Astrocyte (in vitro differentiated cells and primary cell): ENCODE measurements at regions not wholly inside any gene's neighbourhood (a gene's known extent, or its start where the extent isn't known, plus 50 kb on each side); places are given as distances from the start of the nearest gene placed in this dataset.

Experiments
- DNase-seq: peaks from one replicate; pipeline ENCODE4 v3.0.0-alpha.2; 2010; ENCODE audit warnings: low read depth
- FAIRE-seq: peaks from 2 replicates; lab custom pipeline; 2011; peaks lifted over from hg19 to GRCh38; lab: Jason Lieb, UNC
- H2AFZ ChIP-seq: 2 replicates; pipeline ENCODE4 v1.6.0; 2012; ENCODE audit warnings: low read depth, low read length, inconsistent platforms
- H3K27ac ChIP-seq: 2 replicates; pipeline ENCODE4 v1.5.1; 2011; ENCODE audit warnings: low read depth, low read length, inconsistent platforms
- H3K27me3 ChIP-seq: 2 replicates; pipeline ENCODE4 v1.6.0; 2011; ENCODE audit warnings: low read length, inconsistent platforms; ENCODE audit not compliant: insufficient read depth
- H3K36me3 ChIP-seq: 2 replicates; pipeline ENCODE4 v1.5.1; 2011; ENCODE audit warnings: low read length, inconsistent platforms; ENCODE audit not compliant: insufficient read depth
- H3K4me1 ChIP-seq: 2 replicates; pipeline ENCODE4 v1.5.1; 2011; ENCODE audit warnings: low read length, inconsistent platforms; ENCODE audit not compliant: insufficient read depth
- H3K4me2 ChIP-seq: 2 replicates; pipeline ENCODE4 v1.6.0; 2012; ENCODE audit warnings: low read length, inconsistent platforms
- H3K4me3 ChIP-seq: 2 replicates; pipeline ENCODE4 v1.5.1; 2011; ENCODE audit warnings: low read depth, mild to moderate bottlenecking, low read length, inconsistent platforms; ENCODE audit not compliant: insufficient read depth
- H3K79me2 ChIP-seq: 2 replicates; pipeline ENCODE4 v1.6.0; 2012; ENCODE audit warnings: mild to moderate bottlenecking, low read length, inconsistent platforms; ENCODE audit not compliant: insufficient read depth
- H3K9ac ChIP-seq: 2 replicates; pipeline ENCODE4 v1.6.0; 2012; ENCODE audit warnings: mild to moderate bottlenecking, low read length, inconsistent platforms
- H3K9me3 ChIP-seq: 2 replicates; pipeline ENCODE4 v1.5.1; 2012; ENCODE audit warnings: low read depth, mild to moderate bottlenecking, low read length, inconsistent platforms; ENCODE audit not compliant: insufficient read depth
- H4K20me1 ChIP-seq: 2 replicates; pipeline ENCODE4 v1.6.0; 2012; ENCODE audit warnings: low read length, inconsistent platforms; ENCODE audit not compliant: insufficient read depth
- H3K27ac Mint-ChIP-seq: one replicate; pipeline ENCODE4 v1.8.0; 2021; ENCODE audit warnings: mild to moderate bottlenecking, mixed read lengths; ENCODE audit not compliant: unreplicated experiment
- H3K27me3 Mint-ChIP-seq: one replicate; pipeline ENCODE4 v1.8.0; 2021; ENCODE audit warnings: low read depth, mixed read lengths; ENCODE audit not compliant: unreplicated experiment
- H3K36me3 Mint-ChIP-seq: one replicate; pipeline ENCODE4 v1.8.0; 2021; ENCODE audit warnings: low read depth, mixed read lengths; ENCODE audit not compliant: unreplicated experiment
- H3K4me1 Mint-ChIP-seq: one replicate; pipeline ENCODE4 v1.8.0; 2021; ENCODE audit warnings: low read depth, mixed read lengths; ENCODE audit not compliant: unreplicated experiment
- H3K4me3 Mint-ChIP-seq: one replicate; pipeline ENCODE4 v1.8.0; 2021; ENCODE audit warnings: mild to moderate bottlenecking, moderate library complexity, mixed read lengths; ENCODE audit not compliant: unreplicated experiment
- H3K9me3 Mint-ChIP-seq: one replicate; pipeline ENCODE4 v1.8.0; 2021; ENCODE audit warnings: mild to moderate bottlenecking, mixed read lengths; ENCODE audit not compliant: unreplicated experiment
- CTCF ChIP-seq: IDR thresholded peaks from 2 replicates; pipeline ENCODE4 v1.5.1; 2011; ENCODE audit warnings: low read depth, mild to moderate bottlenecking, inconsistent platforms, low read length, moderate library complexity; ENCODE audit not compliant: insufficient read depth
- EZH2 ChIP-seq: IDR thresholded peaks from 2 replicates; pipeline ENCODE4 v1.6.1; 2012; ENCODE audit warnings: mild to moderate bottlenecking, low read length, inconsistent platforms; ENCODE audit not compliant: insufficient read depth

GRCh38 chr18:77766421-77766820, 516.8 kb downstream of the GALR1 start:
- Mint-ChIP-seq H3K9me3 (peaks cover 2% of the 10 kb centered on the region), H3K27ac (no peak overlapping the region), H3K27me3 (no peaks in the 10 kb centered on the region), H3K36me3 (no peaks in the 10 kb centered on the region), H3K4me1 (no peaks in the 10 kb centered on the region), H3K4me3 (no peak overlapping the region)
- Histone ChIP-seq H3K79me2 (no peaks in the 10 kb centered on the region), H3K27me3 (no peaks in the 10 kb centered on the region), H3K9ac (no peak overlapping the region), H3K4me3 (no peak overlapping the region), H3K4me2 (no peak overlapping the region), H3K36me3 (no peaks in the 10 kb centered on the region), H3K9me3 (peaks cover 5% of the 10 kb centered on the region), H4K20me1 (no peaks in the 10 kb centered on the region), H3K4me1 (no peaks in the 10 kb centered on the region), H2AFZ (no peak overlapping the region), H3K27ac (no peak overlapping the region)
- FAIRE-seq (no peak), DNase-seq (no peak)
- TF ChIP-seq EZH2 (no peak), CTCF (no peak)

- Histone ChIP-seq H3K79me2 (no peaks in the 10 kb centered on the region), H3K27ac (no peak overlapping the region), H3K9ac (no peak overlapping the region), H3K4me2 (no peak overlapping the region), H3K9me3 (peaks cover 16% of the 10 kb centered on the region), H3K36me3 (no peaks in the 10 kb centered on the region), H3K27me3 (no peaks in the 10 kb centered on the region), H2AFZ (no peak overlapping the region), H3K4me3 (no peak overlapping the region), H3K4me1 (no peaks in the 10 kb centered on the region), H4K20me1 (no peaks in the 10 kb centered on the region)
- Mint-ChIP-seq H3K27me3 (no peaks in the 10 kb centered on the region), H3K4me1 (no peaks in the 10 kb centered on the region), H3K27ac (no peak overlapping the region), H3K36me3 (no peaks in the 10 kb centered on the region), H3K4me3 (no peak overlapping the region), H3K9me3 (peaks cover 2% of the 10 kb centered on the region)
- no peak for TF ChIP-seq CTCF
- no peak for TF ChIP-seq EZH2
- DNase-seq (no peak), FAIRE-seq (no peak)
Measured at GRCh38 chr18:77772177-77772576, 522.5 kb downstream of the GALR1 start.

GRCh38 chr18:77776104-77776503, 526.5 kb downstream of the GALR1 start:
- no peaks in the 10 kb centered on the region for H3K36me3 Mint-ChIP-seq
- H3K9ac ChIP-seq: no peak overlapping the region
- no peaks in the 10 kb centered on the region for H3K79me2 ChIP-seq
- no peak overlapping the region for H3K4me3 ChIP-seq
- H3K27me3 ChIP-seq: no peaks in the 10 kb centered on the region
- no peaks in the 10 kb centered on the region for H4K20me1 ChIP-seq
- no peak overlapping the region for H3K27ac Mint-ChIP-seq
- no peak overlapping the region for H3K27ac ChIP-seq
- TF ChIP-seq CTCF (no peak), EZH2 (no peak)
- no peak overlapping the region for H3K4me3 Mint-ChIP-seq
- no peak overlapping the region for H3K4me2 ChIP-seq
- DNase-seq (no peak), FAIRE-seq (no peak)
- peaks cover 16% of the 10 kb centered on the region for H3K9me3 ChIP-seq
- no peaks in the 10 kb centered on the region for H3K36me3 ChIP-seq
- H3K9me3 Mint-ChIP-seq: peaks cover 4% of the 10 kb centered on the region
- no peaks in the 10 kb centered on the region for H3K27me3 Mint-ChIP-seq
- H3K4me1 Mint-ChIP-seq: no peaks in the 10 kb centered on the region
- H3K4me1 ChIP-seq: no peaks in the 10 kb centered on the region
- H2AFZ ChIP-seq: no peak overlapping the region
